Upper lobe of right lung (tissue), 1 donor: ENCODE measurements at regions not wholly inside any gene's neighbourhood (a gene's known extent, or its start where the extent isn't known, plus 50 kb on each side); places are given as distances from the start of the nearest gene placed in this dataset.

Source experiments
- ATAC-seq: fragments of 200-7000 bp; cut with Tn5 transposase; one replicate; pipeline ENCODE4 v1.9.1; 2020; ENCODE audit warnings: mild to moderate bottlenecking, moderate library complexity
- DNase-seq: peaks from one replicate; pipeline ENCODE4 v3.0.0-alpha.2; 2020
- H3K27ac ChIP-seq: fragments of 200-600 bp; one replicate; pipeline ENCODE4 v1.8.0; 2022
- H3K27me3 ChIP-seq: fragments of 200-600 bp; one replicate; pipeline ENCODE4 v1.8.0; 2022; ENCODE audit warnings: mild to moderate bottlenecking
- H3K36me3 ChIP-seq: fragments of 200-600 bp; one replicate; pipeline ENCODE4 v1.8.0; 2022
- H3K4me1 ChIP-seq: fragments of 200-600 bp; one replicate; pipeline ENCODE4 v1.8.0; 2022
- H3K4me3 ChIP-seq: fragments of 200-600 bp; one replicate; pipeline ENCODE4 v1.8.0; 2022; ENCODE audit warnings: mild to moderate bottlenecking
- H3K9me3 ChIP-seq: fragments of 200-600 bp; one replicate; pipeline ENCODE4 v1.8.0; 2022
- intact Hi-C: fragments of 100-400 bp; cut with DNase I; formaldehyde crosslinking; loops from one replicate; pipeline ENCODE4 v1.11.0; 2022
- TF ChIP-seq, protein P1 (sequence below): fragments of 200-600 bp; IDR thresholded peaks from one replicate; pipeline ENCODE4 v1.8.0; 2022; ENCODE audit warnings: antibody characterized with exemption
- donor health status: DM: no; HTN: yes; CAD: no; lungs with severe emphysema.

DNA sequence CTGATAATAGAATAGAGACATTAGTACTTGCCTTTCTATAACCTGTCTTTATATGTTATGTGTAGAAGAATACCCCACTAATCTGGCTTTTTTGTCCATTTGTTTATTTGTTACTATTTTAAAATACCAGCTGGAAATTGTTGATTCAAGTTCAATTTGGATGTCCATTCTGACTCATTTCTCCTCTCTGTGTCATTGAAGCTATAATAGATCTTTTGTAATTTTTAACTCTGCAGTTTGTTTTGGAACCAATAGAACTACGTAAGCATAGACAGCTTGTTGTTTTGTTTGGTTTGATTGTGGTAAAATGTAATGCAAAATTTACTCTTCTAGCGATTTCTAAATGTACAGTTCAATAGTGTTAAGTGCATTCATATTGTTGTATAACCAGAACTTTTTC is 390.4 kb downstream of the ZIC1 start:
- Histone ChIP-seq H3K9me3 (no peaks in the 10 kb centered on the region), H3K36me3 (no peaks in the 10 kb centered on the region), H3K27me3 (no peaks in the 10 kb centered on the region), H3K27ac (no peak overlapping the region), H3K4me1 (no peaks in the 10 kb centered on the region), H3K4me3 (no peak overlapping the region)
- TF ChIP-seq, protein P1, sequence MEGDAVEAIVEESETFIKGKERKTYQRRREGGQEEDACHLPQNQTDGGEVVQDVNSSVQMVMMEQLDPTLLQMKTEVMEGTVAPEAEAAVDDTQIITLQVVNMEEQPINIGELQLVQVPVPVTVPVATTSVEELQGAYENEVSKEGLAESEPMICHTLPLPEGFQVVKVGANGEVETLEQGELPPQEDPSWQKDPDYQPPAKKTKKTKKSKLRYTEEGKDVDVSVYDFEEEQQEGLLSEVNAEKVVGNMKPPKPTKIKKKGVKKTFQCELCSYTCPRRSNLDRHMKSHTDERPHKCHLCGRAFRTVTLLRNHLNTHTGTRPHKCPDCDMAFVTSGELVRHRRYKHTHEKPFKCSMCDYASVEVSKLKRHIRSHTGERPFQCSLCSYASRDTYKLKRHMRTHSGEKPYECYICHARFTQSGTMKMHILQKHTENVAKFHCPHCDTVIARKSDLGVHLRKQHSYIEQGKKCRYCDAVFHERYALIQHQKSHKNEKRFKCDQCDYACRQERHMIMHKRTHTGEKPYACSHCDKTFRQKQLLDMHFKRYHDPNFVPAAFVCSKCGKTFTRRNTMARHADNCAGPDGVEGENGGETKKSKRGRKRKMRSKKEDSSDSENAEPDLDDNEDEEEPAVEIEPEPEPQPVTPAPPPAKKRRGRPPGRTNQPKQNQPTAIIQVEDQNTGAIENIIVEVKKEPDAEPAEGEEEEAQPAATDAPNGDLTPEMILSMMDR = no peak
- intact Hi-C loops = no loop called here
- DNase-seq (no peak), ATAC-seq (no peak)

DNA sequence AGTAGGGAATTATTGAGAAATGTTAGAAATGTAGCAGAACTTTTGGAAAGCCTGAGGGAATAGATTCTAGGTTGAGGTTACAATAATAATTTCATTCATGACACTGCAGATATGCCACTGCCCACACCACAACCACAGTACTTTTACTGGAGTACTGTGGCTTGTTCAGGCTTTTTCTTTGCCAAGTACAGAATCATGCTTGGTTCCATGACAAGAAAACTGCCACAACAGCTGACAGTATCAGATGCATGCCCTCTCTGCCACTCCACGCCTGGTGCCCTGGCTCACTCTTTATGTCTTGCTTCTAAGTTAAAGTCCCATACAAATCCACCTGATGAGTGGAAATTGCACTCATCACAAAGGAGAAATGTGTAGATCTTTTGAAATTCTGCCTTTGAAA is 398.6 kb downstream of the ZIC1 start:
- Histone ChIP-seq H3K36me3 (no peaks in the 10 kb centered on the region), H3K27ac (no peak overlapping the region), H3K9me3 (no peaks in the 10 kb centered on the region), H3K27me3 (no peaks in the 10 kb centered on the region), H3K4me1 (no peaks in the 10 kb centered on the region), H3K4me3 (no peak overlapping the region)
- DNase-seq (no peak), ATAC-seq (no peak)
- intact Hi-C loops = no loop called here
- TF ChIP-seq, protein P1 = no peak

DNA sequence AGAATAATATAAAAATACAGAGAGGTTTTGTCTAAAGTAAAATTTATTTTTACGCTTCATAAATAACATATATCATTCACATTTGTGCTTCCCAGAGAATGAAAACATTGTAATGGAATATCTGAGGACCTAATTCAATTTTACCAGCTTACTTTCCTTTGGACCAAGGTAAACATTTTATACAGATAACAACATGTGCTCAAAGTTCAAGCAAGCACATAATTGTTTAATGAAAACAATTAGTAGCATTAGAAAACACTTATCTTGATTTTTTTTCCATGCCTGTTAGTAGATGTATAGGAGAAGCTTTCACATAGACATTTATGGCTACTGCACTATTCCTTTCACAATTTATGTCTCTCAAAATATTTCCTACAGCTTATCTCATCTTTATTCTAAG is 400.0 kb downstream of the ZIC1 start:
- no peaks in the 10 kb centered on the region for H3K4me1 ChIP-seq
- H3K4me3 ChIP-seq = no peak overlapping the region
- H3K9me3 ChIP-seq = no peaks in the 10 kb centered on the region
- no peaks in the 10 kb centered on the region for H3K27me3 ChIP-seq
- TF ChIP-seq, protein P1 = no peak
- H3K36me3 ChIP-seq = no peaks in the 10 kb centered on the region
- no peak for DNase-seq
- no peak for ATAC-seq
- intact Hi-C loops = no loop called here
- no peak overlapping the region for H3K27ac ChIP-seq

DNA sequence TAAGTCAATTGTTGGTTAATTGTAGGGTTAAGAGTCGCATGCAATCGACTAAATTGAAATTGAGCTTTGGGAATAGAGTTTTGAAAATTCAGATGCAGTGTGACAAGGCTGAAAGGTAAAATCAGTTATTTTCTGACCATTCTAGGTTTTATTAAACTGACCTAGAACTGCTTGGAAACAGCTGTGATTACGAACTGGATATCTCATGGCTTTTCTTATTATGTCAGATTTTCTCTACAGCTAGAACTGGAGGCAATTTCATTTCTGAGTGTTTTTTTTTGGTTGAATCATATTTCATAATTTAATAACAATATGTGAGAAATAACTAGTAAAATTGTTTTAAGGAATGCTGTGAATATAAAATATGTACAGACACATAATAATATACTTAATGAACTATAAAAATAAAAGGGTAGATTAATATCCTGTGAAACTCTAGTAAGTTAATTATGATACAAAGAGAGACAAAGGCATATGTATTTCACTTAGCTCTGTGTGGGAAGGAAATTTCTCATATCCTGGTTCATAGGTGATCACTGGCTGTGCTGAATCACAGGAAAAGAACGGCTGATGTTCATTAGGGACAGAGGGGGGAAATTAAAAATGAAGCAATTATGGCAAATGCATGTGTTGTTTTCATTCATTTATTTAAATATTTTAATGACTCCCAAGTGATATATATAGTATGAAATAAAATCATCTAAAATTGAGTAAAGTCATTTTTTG is 403.2 kb downstream of the ZIC1 start:
- intact Hi-C loops = no loop called here

DNA sequence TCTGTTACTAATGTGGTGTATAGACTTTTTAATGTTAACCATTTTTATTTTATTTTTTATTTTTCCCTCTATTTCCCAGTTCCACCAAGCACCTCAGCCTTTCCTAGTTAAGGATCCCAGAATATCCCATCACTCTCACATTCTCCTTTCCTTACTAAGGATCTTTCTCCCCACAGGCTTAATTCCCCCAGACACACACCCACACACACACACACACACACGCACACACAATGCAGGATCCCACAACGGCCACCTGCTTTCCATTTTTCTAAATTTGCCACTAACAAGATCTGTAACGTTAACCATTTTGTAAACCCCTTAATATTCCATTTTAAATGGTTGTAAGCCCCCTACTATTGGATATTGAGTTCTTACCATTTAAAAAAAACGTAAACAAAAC is 404.1 kb downstream of the ZIC1 start:
- TF ChIP-seq, protein P1 = no peak
- Histone ChIP-seq H3K9me3 (no peaks in the 10 kb centered on the region), H3K27me3 (no peaks in the 10 kb centered on the region), H3K36me3 (no peaks in the 10 kb centered on the region), H3K4me1 (no peaks in the 10 kb centered on the region), H3K4me3 (no peak overlapping the region), H3K27ac (no peak overlapping the region)
- ATAC-seq = no peak
- no peak for DNase-seq
- intact Hi-C loops = no loop called here

More for the DNA sequence above, 403.2 kb downstream of the ZIC1 start:
- Histone ChIP-seq H3K4me3 (no peak overlapping the region), H3K27ac (no peak overlapping the region), H3K27me3 (no peaks in the 10 kb centered on the region), H3K4me1 (no peaks in the 10 kb centered on the region), H3K36me3 (no peaks in the 10 kb centered on the region), H3K9me3 (no peaks in the 10 kb centered on the region)
- ATAC-seq (no peak), DNase-seq (no peak)
- TF ChIP-seq, protein P1 = no peak

DNA sequence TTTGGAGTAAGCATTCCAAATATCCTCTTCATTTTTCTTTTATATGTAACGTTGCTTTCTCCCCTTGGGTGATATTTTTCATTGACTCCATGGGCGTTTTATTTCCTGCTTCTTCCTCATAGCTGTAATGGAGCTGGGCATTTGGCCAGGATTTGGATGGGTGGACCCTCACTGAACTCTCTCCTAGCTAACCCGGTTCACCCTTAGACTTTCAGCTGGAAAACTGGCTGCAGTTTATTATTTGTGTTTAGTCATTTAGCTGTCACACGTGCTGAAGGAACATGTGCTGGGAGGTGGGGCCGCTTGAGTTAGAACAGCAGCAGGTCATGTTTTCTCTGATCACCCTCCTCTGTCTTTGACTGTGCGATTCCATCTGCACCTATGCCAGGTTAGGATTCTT is 407.6 kb downstream of the ZIC1 start:
- Histone ChIP-seq H3K4me3 (no peak overlapping the region), H3K4me1 (no peaks in the 10 kb centered on the region), H3K9me3 (no peaks in the 10 kb centered on the region), H3K27me3 (no peaks in the 10 kb centered on the region), H3K27ac (no peak overlapping the region), H3K36me3 (no peaks in the 10 kb centered on the region)
- no peak for ATAC-seq
- no peak for DNase-seq
- TF ChIP-seq, protein P1 = no peak
- intact Hi-C loops = no loop called here
